HG02623 (cell line): ENCODE measurements at regions not wholly inside any gene's neighbourhood (a gene's known extent, or its start where the extent isn't known, plus 50 kb on each side); places are given as distances from the start of the nearest gene placed in this dataset.
"Not testable (repeated sequence)": the region's sequence is repeated elsewhere in the genome, so short reads cannot be mapped to it uniquely, and the experiment has no call there.

ENCODE experiments used
- ATAC-seq: cut with Tn5 transposase; IDR thresholded peaks from one replicate; pipeline ENCODE4 v1.9.1; 2021; ENCODE audit warnings: moderate library complexity; ENCODE audit not compliant: unreplicated experiment

DNA sequence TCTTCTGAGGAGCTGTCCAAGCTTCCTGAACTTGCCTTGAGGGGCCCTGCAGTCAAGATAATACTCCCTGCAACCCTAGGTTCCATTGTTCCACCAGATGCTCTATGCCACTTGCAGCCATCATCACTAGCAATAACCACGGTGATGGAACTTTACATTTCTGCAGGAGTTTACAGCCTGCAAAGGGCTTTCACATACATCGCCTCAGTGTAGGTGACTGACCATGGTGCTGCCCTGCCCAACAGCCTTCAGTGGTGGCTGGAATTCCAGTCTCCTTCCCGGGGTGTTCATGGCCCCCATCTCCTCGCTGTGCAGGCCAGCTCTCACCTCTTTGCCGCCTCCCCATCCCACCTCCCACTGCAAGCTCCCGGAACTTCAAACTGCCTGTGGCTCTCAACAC lies 225.5 kb upstream of the ECI2 start:
- no peak for ATAC-seq

DNA sequence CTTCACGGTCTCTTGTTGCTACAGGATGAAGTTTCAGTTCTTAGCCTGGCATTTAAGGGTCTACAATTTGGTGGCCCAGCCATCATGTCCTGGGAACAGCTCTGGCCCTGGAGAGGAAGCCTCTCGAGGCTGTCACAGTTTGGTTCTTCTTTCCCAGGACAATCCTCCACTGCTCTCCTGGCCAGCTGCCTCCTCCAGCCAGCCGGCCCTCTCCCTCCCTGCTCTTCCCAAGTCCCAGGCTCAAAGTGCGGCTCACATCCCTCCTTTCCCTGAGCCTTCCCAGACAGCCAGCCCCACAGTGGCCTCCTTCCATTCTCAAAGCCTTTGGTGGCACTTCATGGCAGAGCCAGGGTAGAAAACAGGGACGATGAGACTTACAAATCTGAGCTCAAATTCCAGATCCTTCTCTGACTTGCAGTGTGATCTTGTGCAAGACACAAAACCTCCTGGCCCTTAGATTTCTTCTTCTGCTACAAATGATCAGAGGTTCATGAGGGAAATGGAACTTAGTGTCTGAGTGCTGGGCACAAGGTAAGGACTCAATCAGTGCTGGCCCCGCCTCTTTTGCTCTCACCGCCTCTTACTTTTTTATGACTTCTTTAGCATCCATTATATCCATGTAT lies 223.8 kb upstream of the ECI2 start:
- ATAC-seq: no peak

DNA sequence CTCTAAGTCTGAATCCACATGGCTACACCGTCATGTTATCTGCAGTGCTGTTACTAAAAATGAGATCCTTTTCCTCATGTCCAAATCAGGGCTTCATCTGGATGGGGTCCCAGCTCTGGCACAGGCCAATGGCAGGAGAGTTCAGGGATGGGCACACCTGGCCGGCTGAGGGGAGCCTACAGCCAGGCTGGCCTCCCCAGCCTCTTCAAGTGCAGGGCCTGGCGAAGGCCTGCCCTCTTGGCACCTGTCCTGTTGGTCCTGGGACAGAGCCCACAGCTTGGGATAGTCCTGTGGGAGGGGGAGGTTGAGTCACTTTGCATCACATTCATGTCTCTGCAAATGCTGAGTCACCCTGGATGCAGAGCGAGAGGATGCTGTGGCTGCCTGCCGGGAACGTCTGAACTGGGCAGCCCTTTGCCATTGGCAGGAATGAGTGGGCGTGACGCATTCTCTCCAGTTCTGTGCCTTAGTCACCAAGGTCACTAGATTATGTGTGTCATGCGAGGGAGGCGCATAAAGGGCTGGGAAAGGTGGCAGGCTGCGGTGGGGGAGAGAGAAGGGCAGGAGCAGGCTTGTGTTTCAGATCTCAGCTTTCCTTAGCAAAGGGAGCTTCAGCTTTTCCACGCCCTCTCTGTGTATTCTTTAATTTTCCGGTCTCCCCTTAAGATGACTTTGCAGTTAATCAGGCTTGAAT lies 223.2 kb upstream of the ECI2 start:
- no peak for ATAC-seq

DNA sequence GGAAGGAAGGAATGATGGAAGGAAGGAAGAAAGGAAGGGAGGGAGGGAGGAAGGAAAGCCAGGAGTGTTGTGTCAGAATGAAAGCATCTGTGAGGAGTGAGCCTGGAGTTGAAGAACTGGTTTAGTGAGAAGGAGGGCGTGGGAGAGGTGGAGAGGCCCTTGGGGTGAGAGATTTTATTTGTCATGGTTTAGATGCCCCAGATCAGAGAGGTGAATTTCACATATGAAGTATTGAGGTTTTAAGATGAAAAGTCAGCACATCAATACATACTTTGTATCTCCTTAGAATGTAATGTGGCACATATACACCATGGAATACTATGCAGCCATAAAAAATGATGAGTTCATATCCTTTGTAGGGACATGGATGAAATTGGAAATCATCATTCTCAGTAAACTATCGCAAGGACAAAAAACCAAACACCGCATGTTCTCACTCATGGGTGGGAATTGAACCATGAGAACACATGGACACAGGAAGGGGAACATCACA lies 222.3 kb upstream of the ECI2 start:
- not testable (repeated sequence) for ATAC-seq

DNA sequence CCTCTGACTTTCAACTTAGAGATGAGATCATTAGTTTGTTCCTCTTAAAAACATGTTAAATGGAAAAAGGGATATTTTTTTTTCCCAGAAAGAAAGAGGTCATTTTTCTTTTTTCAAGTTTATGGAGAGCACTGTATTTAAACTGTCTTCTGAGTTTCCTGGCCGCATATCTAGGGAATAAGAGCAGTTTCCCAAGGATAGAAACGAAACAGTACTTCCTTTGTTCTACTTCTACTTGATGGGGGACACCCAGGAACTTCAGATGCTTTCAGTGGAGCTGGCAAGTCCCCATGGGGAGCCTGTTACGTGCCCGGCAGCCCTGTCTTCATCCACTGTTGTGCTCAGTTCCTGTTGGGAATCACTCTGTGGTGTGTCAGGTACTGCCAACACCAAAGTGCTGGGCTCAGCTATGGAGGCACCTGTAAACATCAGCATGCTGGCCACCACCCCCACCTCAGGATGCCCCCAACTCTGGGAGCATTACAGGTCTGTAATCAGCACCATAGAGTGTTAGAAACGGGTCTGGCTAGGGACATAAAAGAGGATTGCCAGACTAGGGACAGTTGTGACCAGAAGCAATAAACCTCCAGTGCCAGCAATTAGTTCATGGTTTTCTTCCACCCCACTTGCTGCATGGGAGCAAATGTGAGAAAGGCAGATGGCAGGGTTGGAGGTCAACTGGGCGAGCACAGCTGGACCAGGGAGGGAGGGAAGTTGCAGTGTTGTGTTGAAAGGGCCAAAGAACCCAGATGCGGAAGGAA lies 221.7 kb upstream of the ECI2 start:
- no peak for ATAC-seq

DNA sequence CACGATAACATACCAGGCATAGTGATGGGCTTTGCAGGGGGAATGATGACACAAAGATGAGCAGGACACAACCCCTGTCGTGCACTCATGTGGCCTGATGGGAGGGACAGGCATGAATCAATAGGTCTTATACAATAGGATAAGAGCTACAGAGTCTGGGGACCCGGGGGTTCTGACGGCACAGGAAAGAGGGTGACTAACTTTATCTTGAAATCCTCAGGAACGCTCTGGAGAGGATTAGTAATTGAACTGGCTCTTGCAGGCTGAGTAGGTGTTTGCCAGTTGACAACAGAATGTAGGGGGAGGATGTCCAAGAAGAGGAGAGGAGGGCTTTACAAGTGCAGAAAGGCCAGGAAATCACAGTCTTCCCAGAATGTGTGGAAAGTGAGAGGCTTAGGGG lies 219.9 kb upstream of the ECI2 start:
- ATAC-seq: no peak

DNA sequence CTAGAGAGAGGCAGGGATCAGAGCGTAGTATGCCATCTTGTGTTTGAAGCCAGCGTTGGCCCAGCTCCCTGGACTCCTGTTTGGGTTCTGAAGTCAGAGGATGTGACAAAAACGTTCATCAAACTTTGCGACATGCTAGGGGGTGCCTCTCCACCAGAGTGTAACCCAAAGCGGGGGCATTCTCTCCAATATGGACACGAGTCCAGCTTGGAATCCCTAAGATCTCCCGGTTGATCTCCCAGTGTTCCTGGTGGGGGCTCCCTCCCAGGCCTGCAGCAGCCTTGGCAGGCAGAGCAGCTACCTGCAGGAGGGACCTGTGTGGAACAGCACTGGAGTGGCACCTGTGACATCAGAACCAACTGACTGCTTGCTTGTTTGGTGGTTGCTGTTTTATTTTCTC lies 218.8 kb upstream of the ECI2 start:
- ATAC-seq: no peak

DNA sequence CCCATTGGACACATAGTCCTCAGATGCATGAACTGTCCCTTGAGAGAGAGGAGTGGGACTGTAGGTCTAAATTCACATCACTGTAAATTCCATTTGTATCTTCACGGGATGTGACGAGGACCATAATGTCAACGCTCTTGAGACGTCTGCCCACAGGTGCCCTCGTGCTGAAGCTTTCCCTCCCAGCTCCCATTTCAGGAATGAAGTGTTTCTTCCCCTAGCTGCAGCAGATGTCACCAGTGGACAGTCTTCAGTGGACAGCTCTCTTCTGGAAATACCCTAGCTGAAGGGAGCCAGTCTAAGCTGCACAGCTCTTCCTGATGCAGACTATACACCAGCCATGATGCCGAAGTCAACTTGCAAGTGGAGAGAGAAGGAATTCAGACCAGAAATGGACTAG lies 217.4 kb upstream of the ECI2 start:
- no peak for ATAC-seq

DNA sequence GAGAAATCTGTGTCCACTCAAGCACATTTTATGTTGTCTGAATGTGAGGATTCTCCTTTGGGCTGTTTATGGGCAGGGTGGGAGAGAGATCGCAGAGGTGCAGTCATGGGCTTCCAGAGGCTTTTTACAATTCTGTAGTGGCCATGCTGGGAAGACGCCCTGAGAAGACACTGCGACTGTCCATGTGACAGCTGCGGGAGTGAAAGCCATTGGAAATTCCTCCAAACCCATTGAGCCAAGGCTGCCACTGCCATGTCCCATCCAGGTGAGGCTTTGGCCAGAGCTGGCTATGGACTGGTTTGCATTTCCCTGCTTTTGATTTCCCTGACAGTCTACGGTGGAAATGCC lies 216.9 kb upstream of the ECI2 start:
- no peak for ATAC-seq

DNA sequence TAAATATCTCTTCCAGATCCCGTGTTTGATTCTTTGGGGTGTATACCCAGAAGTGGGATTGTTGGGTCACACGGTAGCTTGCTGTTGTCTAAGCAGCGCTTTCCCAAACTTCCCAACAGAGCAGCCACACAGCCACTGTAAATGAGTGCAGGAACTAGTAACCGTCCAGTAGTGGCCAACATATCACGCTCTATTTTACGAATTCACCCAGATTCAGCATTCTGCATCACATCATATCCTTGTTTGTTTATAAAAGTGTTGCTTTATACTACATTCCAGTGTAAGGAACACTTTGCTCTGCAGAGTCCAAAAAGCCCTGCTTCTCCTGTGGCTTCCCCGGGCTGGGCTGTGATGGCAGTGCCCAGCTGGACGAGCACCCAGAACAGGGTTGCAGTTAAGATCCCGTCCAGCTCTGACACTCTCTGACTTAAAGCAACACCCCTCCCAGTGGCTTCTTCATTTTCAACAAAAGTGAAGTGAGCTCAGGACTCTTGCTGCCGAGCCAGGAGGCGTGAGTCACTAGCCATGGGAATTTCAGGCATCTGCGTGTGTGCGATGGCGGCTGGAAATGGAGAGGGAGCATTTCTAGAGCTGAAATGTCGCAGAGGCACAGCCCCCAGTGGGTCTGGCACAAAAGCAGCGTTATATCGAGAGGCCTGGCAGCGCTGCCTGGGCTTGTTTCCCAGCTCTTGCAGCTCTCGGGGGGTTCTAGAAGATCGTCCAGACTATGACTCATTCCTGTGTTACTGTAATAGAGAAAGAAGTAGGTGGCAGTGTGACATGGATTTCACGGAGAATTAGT lies 216.3 kb upstream of the ECI2 start:
- ATAC-seq: no peak

DNA sequence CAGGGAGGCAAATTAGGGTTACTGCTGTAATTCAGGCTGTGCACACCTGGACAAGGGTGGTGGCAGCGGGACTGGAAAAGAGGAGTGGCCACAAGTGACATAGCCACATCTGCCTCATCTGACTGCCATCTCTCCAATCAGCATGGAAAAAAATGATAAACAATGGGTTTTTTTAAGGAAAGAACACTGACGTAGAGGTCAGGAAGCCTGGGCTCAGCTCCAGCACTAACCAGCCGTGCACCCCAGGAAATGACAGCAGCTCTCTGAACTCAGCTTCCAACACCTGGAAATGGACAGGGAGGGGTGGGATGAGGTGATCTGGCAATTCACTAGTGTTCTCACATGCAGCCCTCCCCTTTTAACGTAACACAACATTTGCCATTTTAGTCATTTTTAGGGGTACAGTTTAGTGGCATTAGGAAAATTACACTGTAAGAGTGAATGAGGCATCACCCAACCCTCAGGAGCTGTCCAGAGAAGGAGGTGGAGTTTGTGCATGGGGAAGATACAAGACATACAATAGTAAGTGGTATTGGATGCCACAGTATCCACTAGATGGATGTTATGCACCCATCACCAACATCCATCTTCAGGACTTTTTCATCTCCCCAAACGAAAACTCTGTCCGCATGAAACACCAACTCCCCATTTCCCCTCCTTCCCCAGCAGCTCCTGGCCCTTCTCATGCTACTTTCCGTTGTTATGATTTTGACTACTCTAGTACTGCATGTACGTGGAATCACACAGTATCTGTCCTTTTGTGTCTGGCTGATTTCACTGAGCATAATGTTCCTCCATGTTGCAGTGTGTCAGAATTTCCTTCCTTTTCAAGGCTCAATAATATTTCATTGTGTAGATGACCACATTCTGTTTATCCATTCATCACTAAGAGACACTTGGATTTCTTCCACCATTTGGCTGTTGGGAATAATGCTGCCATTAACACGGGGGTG lies 215.5 kb upstream of the ECI2 start:
- no peak for ATAC-seq

DNA sequence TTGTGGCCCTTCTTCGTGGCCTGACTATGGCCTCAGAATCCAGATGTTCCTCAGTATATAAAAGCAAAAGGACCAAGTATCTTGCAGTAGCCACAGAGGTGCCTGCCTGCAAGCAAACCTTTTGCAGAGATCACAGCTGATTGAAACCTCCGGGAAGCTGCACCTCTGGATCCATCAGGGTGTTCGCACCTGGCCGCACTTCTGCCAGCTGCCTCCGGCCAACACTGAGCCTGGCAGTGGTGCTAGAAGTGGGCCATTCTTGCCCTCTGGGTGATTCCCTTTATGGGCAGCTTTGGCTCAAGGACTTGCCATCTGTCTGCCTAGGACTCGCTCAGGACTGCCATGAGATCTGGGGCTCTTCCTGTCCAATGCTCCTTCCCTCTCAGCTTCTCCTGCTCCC lies 214.6 kb upstream of the ECI2 start:
- ATAC-seq: no peak

DNA sequence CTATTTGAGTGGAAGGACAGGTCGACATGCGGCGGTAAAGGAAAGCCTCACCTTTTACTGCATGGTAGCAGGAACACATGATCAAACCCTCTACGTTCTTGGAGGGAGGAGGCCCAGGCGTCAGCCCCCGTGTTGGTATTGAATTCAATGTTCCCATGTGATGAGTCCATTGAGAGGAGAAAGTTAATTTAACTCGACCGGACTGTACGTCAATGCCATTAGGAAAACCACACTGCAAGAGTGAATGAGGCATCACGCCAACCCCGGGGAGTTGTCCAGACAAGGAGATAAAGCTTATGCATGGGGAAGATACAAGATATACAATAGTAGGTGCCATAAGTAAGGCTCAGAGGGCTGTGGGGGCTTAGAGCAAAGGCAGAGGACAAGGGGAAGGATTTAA lies 213.9 kb upstream of the ECI2 start:
- no peak for ATAC-seq

DNA sequence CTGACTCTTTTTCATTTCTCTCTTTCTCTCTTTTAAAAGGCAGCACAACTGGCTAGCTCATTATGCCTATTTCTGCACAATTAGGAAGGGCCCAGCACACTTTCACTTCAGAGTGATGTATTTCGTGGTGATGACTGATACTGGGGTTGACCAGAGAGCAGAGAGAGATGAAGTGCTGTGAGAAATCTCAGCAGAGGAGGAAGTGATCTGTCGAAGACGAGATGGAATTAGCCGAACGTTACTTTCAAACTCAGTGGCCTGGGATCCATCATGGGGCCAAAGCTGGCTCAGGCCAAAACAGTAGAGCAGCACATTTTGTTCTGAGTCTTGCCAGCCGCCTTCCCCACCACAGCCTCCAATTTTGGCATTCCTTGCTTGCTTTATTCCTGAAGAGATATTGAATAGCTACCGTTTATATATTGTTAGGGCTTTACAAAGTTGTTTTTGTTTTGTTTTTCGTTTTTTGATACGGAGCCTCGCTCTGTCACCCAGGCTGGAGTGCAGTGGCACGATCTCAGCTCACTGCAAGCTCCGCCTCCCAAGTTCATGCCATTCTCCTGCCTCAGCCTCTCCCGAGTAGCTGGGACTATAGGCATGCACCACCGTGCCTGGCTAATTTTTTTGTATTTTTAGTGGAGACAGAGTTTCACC lies 213.2 kb upstream of the ECI2 start:
- ATAC-seq: no peak

DNA sequence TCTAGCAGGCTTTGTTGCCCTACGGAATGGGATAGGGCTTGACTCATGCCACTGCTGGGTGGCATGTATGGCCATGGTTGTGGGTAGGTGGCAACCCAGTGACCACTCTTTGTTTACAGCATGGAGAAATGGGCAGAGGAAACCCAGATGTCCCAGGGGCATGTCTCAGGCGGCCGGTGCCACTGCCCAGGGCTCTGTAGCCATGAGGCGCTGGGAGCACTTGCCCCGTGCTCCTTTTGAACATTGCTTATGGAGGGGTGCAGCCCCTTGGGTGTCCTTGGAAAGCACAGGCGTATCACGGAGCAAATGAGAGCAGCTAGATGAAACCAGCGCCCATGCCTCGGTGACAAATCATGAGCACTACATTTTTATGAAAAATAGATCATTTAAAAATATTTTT lies 212.5 kb upstream of the ECI2 start:
- no peak for ATAC-seq

DNA sequence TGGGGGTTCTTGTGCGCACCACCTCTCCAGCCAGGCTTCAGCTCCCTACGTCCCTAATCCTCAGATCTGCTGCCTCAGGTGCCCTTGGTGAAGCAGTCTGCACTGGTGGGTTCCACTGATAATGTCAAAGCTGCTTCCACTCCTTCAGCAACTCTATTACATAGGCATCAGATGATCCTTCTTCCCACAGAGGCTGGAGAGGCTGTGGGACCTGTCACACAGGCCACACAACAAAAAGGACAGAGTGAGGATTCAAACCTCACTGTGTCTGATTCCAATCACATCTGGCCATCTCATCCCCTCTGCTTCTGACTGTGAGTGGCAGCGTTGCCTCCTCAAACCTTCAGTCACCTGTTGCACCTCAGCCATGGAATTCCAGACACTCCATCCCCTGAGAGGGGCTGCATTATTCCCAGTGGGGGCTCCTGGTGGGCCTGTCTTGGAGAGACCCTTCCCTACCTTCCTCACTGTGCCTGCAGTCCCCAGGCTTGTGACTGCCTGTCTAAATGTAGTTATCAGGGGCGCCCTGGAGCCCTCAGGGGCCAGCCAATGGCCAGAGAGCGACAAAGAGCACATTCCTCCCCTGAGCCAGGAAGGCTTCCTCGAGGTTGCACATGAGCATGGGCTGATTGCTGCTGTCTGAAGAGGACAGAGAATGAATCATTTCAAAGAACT lies 211.4 kb upstream of the ECI2 start:
- ATAC-seq: no peak

DNA sequence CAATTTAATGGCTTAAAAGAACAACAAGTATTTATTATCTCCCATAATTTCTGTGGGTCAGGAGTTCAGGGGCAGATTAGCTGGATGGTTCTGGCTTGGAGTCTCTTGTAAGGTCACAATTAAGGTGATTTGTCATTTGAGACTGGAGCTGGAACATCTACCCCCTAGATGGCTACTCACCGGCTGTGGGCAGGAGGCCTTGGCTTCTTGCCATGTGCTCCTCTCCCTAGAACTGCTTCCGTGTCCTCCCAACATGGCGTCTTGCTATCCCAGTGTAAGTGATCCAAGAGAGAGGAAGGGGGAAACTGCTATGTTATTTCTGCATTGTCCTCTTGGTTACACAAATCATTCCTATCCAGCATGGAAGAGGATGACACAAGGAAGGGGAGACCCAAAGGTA lies 210.2 kb upstream of the ECI2 start:
- ATAC-seq: no peak

DNA sequence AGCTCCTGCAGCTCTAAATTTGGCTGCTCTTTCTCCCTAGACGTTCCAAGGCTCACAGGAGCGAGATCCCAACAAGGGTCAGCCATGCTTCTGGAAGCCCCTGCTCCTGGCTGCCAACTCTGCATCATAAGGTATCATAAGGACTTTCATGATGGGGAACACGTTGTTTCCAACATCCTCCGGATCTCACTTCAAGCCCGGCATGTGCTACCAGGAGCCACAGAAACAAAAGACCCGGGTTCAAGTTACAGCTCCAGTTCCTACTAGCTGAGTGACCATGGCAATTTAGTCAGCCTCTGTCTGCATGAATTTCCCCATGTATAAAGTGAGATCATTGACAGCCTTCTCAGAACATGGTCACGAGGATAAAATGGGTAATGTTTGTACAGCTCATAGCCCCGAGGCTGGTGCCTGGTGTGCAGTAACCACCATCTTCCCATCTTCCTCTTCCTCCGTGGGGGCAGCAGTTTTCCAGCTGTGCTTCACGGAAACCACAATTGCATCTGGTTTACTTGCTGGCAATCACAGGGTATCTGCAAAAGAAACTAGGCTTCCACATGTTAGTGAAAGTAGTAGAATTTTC lies 209.0 kb upstream of the ECI2 start:
- no peak for ATAC-seq
